ENCODE measurements at regions not wholly inside any gene's neighbourhood (a gene's known extent, or its start where the extent isn't known, plus 50 kb on each side); places are given as distances from the start of the nearest gene placed in this dataset.

GRCh38 chr15:95549168-95549738 lies 781.2 kb upstream of the NR2F2 start:
- ChIA-PET CTCF (ENCODE audit: partially characterized antibody) (no interaction called here), POLR2A (ENCODE audit: partially characterized antibody) (no interaction called here)
- Mint-ChIP-seq H3K36me3 (no peaks in the 10 kb centered on the region), H3K27me3 (peaks cover 0 to 1% of the 10 kb centered on the region in 2 donors), H3K4me3 (no peak overlapping the region), H3K9me3 (peaks cover 0 to 11% (median 3%) of the 10 kb centered on the region in 8 donors), H3K27ac (no peak overlapping the region), H3K4me1 (no peaks in the 10 kb centered on the region)
- Histone ChIP-seq H3K27ac (ENCODE audit: low read depth, low read length) (no peak overlapping the region), H3K4me1 (ENCODE audit: insufficient read depth, low read length) (no peaks in the 10 kb centered on the region), H3K4me3 (ENCODE audit: low read length in 2 of 2) (no peak overlapping the region), H3K36me3 (ENCODE audit: insufficient read depth, low read length) (no peaks in the 10 kb centered on the region), H3K9me3 (ENCODE audit: control insufficient read depth in 1 of 2, low read length in 2 of 2) (no peaks in the 10 kb centered on the region), H3K27me3 (ENCODE audit: insufficient read depth, low read length) (no peaks in the 10 kb centered on the region)
- DNase-seq, result no peak
- intact Hi-C loops (cut with micrococcal nuclease), result no loop called here

GRCh38 chr15:95550702-95551101 lies 779.8 kb upstream of the NR2F2 start:
- ChIA-PET CTCF (ENCODE audit: partially characterized antibody) (no interaction called here), POLR2A (ENCODE audit: partially characterized antibody) (no interaction called here)
- H3K4me3 ChIP-seq (ENCODE audit: low read length in 2 of 2), result no peak overlapping the region
- Mint-ChIP-seq H3K27me3 (peaks cover 0 to 1% of the 10 kb centered on the region in 2 donors), H3K4me3 (no peak overlapping the region), H3K4me1 (no peaks in the 10 kb centered on the region), H3K9me3 (peaks cover 0 to 4% (median 0%) of the 10 kb centered on the region in 8 donors), H3K27ac (no peak overlapping the region), H3K36me3 (no peaks in the 10 kb centered on the region)
- DNase-seq, result no peak
- H3K9me3 ChIP-seq (ENCODE audit: control insufficient read depth in 1 of 2, low read length in 2 of 2), result no peaks in the 10 kb centered on the region
- intact Hi-C loops (cut with micrococcal nuclease), result no loop called here
- no peak overlapping the region for H3K27ac ChIP-seq (ENCODE audit: low read depth, low read length)
- no peaks in the 10 kb centered on the region for H3K27me3 ChIP-seq (ENCODE audit: insufficient read depth, low read length)
- H3K36me3 ChIP-seq (ENCODE audit: insufficient read depth, low read length), result no peaks in the 10 kb centered on the region
- H3K4me1 ChIP-seq (ENCODE audit: insufficient read depth, low read length), result no peaks in the 10 kb centered on the region

- Mint-ChIP-seq H3K9me3 (peaks cover 0 to 4% (median 0%) of the 10 kb centered on the region in 8 donors), H3K27ac (no peak overlapping the region)
- POLR2A ChIA-PET (ENCODE audit: partially characterized antibody), result no interaction called here
These were observed 774.3 kb upstream of the NR2F2 start for GRCh38 chr15:95556225-95556624.

GRCh38 chr15:95556866-95557225 lies 773.7 kb upstream of the NR2F2 start:
- POLR2A ChIA-PET (ENCODE audit: partially characterized antibody), result no interaction called here
- no peak overlapping the region for H3K4me3 Mint-ChIP-seq
- H3K27me3 Mint-ChIP-seq, result peaks cover 2 to 5% of the 10 kb centered on the region in 2 donors
- no peak overlapping the region for H3K27ac Mint-ChIP-seq
- no peaks in the 10 kb centered on the region for H3K4me1 ChIP-seq (ENCODE audit: insufficient read depth, low read length)
- no peaks in the 10 kb centered on the region for H3K36me3 Mint-ChIP-seq
- peaks cover 0 to 4% (median 0%) of the 10 kb centered on the region in 8 donors for H3K9me3 Mint-ChIP-seq
- DNase-seq, result no peak
- no peak overlapping the region for H3K27ac ChIP-seq (ENCODE audit: low read depth, low read length)
- no peaks in the 10 kb centered on the region for H3K27me3 ChIP-seq (ENCODE audit: insufficient read depth, low read length)
- H3K4me3 ChIP-seq (ENCODE audit: low read length in 2 of 2), result no peak overlapping the region
- no peaks in the 10 kb centered on the region for H3K9me3 ChIP-seq (ENCODE audit: control insufficient read depth in 1 of 2, low read length in 2 of 2)
- no peaks in the 10 kb centered on the region for H3K36me3 ChIP-seq (ENCODE audit: insufficient read depth, low read length)
- CTCF ChIA-PET (ENCODE audit: partially characterized antibody), result no interaction called here
- intact Hi-C loops (cut with micrococcal nuclease), result no loop called here
- H3K4me1 Mint-ChIP-seq, result no peaks in the 10 kb centered on the region

More at GRCh38 chr15:95556225-95556624, 774.3 kb upstream of the NR2F2 start:
- Mint-ChIP-seq H3K4me3 (no peak overlapping the region), H3K4me1 (no peaks in the 10 kb centered on the region), H3K27me3 (peaks cover 2 to 5% of the 10 kb centered on the region in 2 donors), H3K36me3 (no peaks in the 10 kb centered on the region)
- no peak overlapping the region for H3K4me3 ChIP-seq (ENCODE audit: low read length in 2 of 2)
- intact Hi-C loops (cut with micrococcal nuclease), result no loop called here
- CTCF ChIA-PET (ENCODE audit: partially characterized antibody), result no interaction called here
- H3K27me3 ChIP-seq (ENCODE audit: insufficient read depth, low read length), result no peaks in the 10 kb centered on the region
- no peaks in the 10 kb centered on the region for H3K9me3 ChIP-seq (ENCODE audit: control insufficient read depth in 1 of 2, low read length in 2 of 2)
- H3K36me3 ChIP-seq (ENCODE audit: insufficient read depth, low read length), result no peaks in the 10 kb centered on the region
- no peaks in the 10 kb centered on the region for H3K4me1 ChIP-seq (ENCODE audit: insufficient read depth, low read length)
- no peak overlapping the region for H3K27ac ChIP-seq (ENCODE audit: low read depth, low read length)
- no peak for DNase-seq

- Histone ChIP-seq H3K4me1 (ENCODE audit: insufficient read depth, low read length) (no peaks in the 10 kb centered on the region), H3K4me3 (ENCODE audit: low read length in 2 of 2) (no peak overlapping the region), H3K36me3 (ENCODE audit: insufficient read depth, low read length) (no peaks in the 10 kb centered on the region), H3K9me3 (ENCODE audit: control insufficient read depth in 1 of 2, low read length in 2 of 2) (no peaks in the 10 kb centered on the region), H3K27ac (ENCODE audit: low read depth, low read length) (no peak overlapping the region), H3K27me3 (ENCODE audit: insufficient read depth, low read length) (no peaks in the 10 kb centered on the region)
- Mint-ChIP-seq H3K27me3 (peaks cover 2 to 5% of the 10 kb centered on the region in 2 donors), H3K4me3 (no peak overlapping the region), H3K4me1 (no peaks in the 10 kb centered on the region), H3K9me3 (peaks cover 0 to 4% (median 0%) of the 10 kb centered on the region in 8 donors), H3K27ac (no peak overlapping the region), H3K36me3 (no peaks in the 10 kb centered on the region)
- CTCF ChIA-PET (ENCODE audit: partially characterized antibody), result no interaction called here
- DNase-seq, result no peak
- POLR2A ChIA-PET (ENCODE audit: partially characterized antibody), result no interaction called here
- intact Hi-C loops (cut with micrococcal nuclease), result no loop called here
These were observed 773.1 kb upstream of the NR2F2 start for GRCh38 chr15:95557226-95558046.

- H3K4me3 ChIP-seq (ENCODE audit: low read length in 2 of 2), result no peak overlapping the region
- H3K27ac ChIP-seq (ENCODE audit: low read depth, low read length), result no peak overlapping the region
- no peak for DNase-seq
- H3K9me3 ChIP-seq (ENCODE audit: control insufficient read depth in 1 of 2, low read length in 2 of 2), result no peaks in the 10 kb centered on the region
- H3K27me3 Mint-ChIP-seq, result peaks cover 2 to 5% of the 10 kb centered on the region in 2 donors
- no peak overlapping the region for H3K4me3 Mint-ChIP-seq
- ChIA-PET CTCF (ENCODE audit: partially characterized antibody) (no interaction called here), POLR2A (ENCODE audit: partially characterized antibody) (no interaction called here)
- no peaks in the 10 kb centered on the region for H3K4me1 Mint-ChIP-seq
- no peaks in the 10 kb centered on the region for H3K4me1 ChIP-seq (ENCODE audit: insufficient read depth, low read length)
- H3K36me3 ChIP-seq (ENCODE audit: insufficient read depth, low read length), result no peaks in the 10 kb centered on the region
- no peak overlapping the region for H3K27ac Mint-ChIP-seq
- no peaks in the 10 kb centered on the region for H3K36me3 Mint-ChIP-seq
- H3K9me3 Mint-ChIP-seq, result peaks cover 0 to 4% (median 0%) of the 10 kb centered on the region in 8 donors
- H3K27me3 ChIP-seq (ENCODE audit: insufficient read depth, low read length), result no peaks in the 10 kb centered on the region
- intact Hi-C loops (cut with micrococcal nuclease), result no loop called here
These were observed 772.4 kb upstream of the NR2F2 start for GRCh38 chr15:95558131-95558530.

GRCh38 chr15:95558916-95559315 lies 771.6 kb upstream of the NR2F2 start:
- H3K9me3 ChIP-seq (ENCODE audit: control insufficient read depth in 1 of 2, low read length in 2 of 2), result no peaks in the 10 kb centered on the region
- Mint-ChIP-seq H3K27ac (no peak overlapping the region), H3K36me3 (no peaks in the 10 kb centered on the region), H3K9me3 (peaks cover 0 to 4% (median 0%) of the 10 kb centered on the region in 8 donors), H3K4me3 (no peak overlapping the region), H3K4me1 (no peaks in the 10 kb centered on the region), H3K27me3 (peaks cover 2 to 5% of the 10 kb centered on the region in 2 donors)
- H3K27me3 ChIP-seq (ENCODE audit: insufficient read depth, low read length), result no peaks in the 10 kb centered on the region
- H3K4me1 ChIP-seq (ENCODE audit: insufficient read depth, low read length), result no peaks in the 10 kb centered on the region
- no peak overlapping the region for H3K27ac ChIP-seq (ENCODE audit: low read depth, low read length)
- H3K4me3 ChIP-seq (ENCODE audit: low read length in 2 of 2), result no peak overlapping the region
- intact Hi-C loops (cut with micrococcal nuclease), result no loop called here
- DNase-seq, result no peak
- H3K36me3 ChIP-seq (ENCODE audit: insufficient read depth, low read length), result no peaks in the 10 kb centered on the region
- POLR2A ChIA-PET (ENCODE audit: partially characterized antibody), result no interaction called here
- CTCF ChIA-PET (ENCODE audit: partially characterized antibody), result no interaction called here

Data from CD4-positive, alpha-beta memory T cell (primary cell).